HG02678 (cell line): ENCODE measurements at regions not wholly inside any gene's neighbourhood (a gene's known extent, or its start where the extent isn't known, plus 50 kb on each side); places are given as distances from the start of the nearest gene placed in this dataset.
"Not testable (repeated sequence)": the region's sequence is repeated elsewhere in the genome, so short reads cannot be mapped to it uniquely, and the experiment has no call there.

ENCODE experiments used
- ATAC-seq: cut with Tn5 transposase; IDR thresholded peaks from one replicate; pipeline ENCODE4 v1.9.1; 2021; ENCODE audit warnings: mild to moderate bottlenecking, moderate library complexity; ENCODE audit not compliant: unreplicated experiment

DNA sequence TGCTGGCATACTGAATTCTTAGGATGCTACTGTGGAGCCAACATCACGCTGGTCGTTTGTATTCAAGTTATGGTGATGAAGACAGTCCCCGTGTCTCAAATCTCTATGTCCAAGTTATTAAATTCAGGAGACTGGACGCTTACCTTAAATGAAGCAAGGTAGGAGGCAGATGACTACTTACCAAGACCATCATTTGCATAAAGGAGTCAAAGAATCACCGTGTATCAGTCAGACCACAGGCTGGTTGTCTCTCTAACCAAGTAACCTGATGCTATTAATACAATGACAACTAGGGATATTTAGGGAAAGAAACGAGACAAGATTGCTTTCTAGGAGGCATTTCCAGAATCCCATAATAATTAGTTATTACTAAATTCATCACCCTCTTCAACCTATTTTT is 78.1 kb upstream of the FRMD6 start:
- no peak for ATAC-seq

DNA sequence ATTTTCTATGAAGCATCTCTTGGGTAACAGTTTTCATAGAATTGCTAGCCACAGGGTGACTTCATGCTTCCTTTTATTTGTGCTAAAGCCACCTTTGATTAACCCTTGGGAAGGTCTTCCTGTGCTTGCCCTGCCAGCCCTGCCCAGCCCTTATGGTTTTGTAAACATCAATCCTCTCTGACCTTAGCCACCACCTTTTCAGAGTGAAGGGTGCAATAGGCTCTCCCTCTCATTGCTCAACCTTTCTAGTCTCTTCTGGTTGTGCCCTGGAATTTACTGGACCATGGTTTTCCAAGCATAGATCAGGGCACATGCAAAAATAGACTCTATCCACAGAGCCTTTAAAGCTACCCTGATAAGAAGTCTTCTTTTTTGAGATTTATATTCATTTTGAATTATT is 77.7 kb upstream of the FRMD6 start:
- no peak for ATAC-seq

DNA sequence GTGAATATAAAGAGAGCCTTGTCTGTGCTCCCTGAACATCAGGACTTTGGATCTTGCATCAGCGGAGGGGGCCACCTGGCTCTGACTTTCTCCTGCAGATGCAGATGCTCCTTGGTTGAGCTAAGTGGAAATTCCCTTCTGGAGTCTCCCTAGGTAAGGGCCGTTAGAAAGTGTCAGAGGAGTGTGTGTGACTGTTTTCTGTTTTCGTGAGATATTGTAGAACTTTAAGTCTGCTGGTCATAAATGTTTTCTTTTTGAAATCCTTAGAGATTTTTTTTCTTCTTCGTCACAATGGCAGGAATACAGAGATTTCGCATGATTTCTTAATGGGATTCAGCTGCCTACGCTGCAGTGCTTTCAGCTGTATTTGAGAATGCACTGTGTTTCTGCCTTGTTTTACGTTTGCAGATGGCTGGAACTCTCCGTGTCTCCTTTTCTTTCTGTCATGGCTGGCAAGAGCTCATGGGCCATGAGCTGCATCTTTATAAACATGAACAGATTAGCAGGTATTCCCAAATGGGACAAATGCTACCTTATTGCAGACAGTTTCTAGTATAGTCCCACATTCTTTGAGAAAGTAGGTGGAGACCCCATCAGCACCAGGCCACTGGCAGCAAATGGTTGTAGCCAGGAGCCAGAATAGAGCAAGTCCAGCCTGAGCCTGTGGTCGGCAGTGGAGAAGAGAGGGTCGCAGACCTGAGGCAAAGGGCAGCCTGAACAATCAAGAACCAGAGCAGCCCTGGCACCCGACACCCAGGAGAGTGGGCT is 76.2 kb upstream of the FRMD6 start:
- ATAC-seq = no peak

DNA sequence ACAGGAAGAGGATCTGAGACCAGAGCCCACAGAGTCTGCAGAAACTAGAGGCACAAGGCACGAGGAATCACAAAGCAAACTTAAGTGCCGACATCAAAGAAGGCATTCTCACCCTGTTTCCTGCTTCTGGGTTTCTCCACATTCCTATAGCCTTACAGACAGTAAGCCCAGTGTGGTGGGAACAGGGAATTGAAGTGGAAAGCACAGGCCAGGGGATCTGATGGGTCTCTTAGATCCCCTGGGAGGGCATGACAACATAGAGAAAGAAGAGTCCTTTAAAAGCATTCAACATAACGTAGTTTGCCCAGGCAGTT is 75.6 kb upstream of the FRMD6 start:
- ATAC-seq = no peak

DNA sequence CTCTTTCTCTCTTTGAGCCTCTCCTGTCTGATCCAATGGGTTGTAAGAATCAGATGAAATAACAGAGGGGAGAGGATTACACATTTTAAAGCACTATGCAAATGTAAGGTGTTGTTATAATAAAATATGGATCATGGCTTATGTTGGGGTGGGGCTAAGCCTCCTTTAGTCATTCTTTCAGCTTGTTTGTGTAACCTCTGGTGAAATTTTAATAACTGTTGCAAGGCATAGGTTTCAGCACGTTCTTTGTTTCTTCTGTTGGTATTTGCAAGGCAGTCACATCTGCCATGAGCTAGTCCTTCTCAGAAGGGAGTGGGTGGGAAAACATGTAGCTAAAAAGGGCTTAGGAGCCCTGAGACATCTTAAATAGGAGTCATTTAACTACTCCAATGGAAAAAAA is 74.8 kb upstream of the FRMD6 start:
- no peak for ATAC-seq

DNA sequence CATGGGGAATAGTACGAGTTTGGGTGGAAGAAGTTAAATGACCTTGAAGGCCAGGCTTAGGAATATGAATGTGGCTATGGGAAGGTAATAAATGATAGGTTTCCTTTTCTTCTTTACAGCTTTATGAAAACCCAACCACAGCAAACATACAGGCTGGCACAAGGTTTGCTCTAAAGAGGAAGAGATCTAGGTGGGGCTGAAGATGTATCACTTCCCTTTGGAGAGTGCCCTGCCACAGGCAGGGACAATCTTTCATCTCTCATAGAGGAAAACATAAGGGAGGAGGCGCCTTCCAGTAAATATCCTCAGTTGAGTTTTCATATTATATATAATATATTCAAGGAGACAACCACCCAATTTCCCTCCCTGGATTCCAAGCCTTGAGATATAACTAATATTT is 72.9 kb upstream of the FRMD6 start:
- no peak for ATAC-seq

DNA sequence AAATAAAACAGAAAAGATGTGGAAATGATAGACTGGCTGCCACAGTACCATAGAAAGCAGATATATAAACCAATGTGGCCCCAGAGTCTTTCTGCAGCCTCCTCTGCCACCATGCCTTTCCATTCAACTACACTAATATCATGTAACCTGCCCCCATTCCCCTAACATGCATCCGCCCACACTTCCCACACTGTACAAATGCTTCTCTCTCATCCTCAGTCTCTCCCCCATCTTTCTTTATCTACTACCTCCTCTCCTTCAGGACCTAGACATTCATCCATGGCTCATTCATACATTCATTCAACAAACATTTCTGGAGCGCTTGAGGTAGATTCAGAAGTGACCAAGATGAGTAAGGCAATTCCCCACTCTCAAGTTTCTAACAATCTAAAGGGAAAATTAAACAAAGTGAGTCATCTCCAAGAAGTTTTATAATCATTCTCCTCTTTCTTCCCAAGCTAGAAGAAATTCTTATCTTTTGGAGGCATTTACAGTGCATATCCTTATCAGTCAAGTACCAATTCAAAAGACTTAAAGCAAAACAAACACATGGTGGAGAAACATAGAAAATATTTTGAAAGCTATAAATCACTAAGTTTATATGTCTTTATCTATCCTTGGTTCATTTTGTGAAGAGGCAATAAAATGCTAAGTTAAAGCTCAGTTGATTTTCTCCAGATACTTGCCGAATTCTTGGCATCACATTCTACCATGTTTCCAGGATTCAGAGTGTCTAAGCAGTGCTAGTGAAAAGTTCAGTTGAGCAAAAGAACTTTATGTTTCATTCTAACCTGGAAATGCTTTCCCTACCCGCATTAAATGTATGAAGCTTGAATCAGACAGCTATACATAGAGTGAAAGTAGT is 70.5 kb upstream of the FRMD6 start:
- ATAC-seq = no peak

DNA sequence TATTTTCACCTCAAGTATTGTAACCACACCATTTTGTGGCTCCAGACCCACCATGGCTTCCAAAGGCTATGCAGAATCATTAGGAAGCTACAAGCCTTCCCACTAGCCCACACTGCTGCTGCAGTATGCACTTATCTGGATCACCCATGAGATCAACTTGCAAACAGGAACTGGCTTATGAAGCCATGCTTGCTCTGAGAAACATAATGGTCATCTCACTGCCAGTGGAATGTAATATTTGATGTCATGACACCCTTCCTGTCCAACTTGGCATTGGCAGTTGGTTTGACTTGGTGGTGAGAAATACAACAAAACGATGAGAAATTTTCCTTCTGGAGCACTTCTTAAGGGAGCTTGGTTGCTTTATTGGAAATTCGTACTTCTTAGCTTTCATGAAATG is 69.3 kb upstream of the FRMD6 start:
- no peak for ATAC-seq

DNA sequence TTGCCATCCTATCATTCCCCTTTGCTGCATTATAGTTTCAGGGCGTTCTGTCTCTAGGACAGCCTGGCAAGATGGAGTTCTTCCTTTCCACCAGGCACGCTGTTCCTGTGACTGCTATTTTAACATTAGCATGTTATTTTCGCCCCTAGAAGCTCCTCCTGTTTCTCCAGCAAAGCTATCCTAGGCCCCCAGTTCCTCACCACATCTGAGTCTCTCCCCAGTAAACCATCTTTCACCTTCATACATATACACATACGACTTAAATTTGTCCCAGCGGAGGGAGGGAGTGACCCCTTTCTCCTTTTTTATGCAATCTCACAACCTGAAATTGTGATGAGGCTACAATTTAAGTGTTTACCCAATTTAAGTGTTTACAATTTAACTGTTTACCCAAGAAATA is 66.7 kb upstream of the FRMD6 start:
- ATAC-seq = no peak

DNA sequence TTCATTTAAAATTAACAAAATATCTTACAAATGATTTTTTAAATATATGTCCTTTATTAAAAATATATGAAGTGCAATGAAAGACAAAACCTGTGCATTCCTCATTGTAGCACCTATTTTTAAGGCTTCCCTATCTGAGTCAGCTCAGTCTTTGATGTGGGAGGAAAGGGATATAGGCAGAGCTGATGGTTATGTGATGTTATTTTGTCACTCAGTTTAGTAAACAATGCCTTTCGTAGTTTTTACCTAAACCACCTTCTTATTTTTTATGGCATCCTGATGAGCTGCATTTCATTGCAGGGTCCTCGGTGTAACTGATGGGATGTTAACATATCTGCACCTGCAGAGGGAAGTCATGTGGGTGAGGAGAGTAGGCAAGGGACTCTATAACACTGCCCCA is 58.9 kb upstream of the FRMD6 start:
- no peak for ATAC-seq

DNA sequence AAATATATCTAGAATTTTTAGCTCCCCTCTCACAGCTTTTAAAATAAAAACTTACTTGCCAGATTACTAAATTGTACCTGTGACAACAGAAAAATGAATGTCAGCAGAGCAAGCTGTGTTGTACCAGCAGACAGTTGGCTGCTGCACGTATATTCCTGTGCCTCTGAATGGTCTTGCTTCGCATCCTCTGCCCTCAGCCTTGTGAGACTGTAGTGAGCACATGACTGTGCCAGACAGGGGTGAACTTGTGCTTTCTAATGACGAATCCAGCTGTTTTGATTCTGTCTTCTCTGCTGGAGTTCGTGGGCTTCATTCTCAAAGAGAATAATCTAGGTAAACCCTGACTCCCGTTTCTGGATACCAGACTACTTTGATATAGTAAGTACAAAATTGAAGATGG is 58.3 kb upstream of the FRMD6 start:
- no peak for ATAC-seq

DNA sequence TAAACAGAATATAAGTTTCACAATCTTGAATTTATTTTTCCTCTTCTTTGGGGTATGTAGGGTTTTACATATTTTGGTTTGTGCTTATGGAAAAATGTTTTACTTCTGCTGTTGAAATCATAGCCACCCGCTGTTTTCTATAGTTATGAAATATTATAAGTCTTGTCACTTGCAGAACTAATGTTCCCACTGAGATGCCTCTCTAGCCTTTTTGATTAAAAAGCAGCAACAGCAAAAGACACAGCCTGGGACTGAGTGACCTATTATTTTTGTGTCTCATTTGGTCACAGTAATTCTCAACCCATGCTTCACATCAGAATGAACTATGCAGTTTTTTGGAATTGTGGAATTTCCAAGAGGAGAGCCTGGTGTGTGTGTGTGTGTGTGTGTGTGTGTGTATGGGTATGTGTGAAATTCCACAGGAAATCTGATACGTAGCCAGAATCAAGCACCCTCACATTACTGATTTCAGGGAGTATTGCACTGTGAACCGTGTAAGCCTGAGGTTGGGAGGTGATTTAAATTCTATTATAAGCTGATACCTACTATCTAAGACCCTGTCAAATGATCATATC is 55.7 kb upstream of the FRMD6 start:
- ATAC-seq = no peak

DNA sequence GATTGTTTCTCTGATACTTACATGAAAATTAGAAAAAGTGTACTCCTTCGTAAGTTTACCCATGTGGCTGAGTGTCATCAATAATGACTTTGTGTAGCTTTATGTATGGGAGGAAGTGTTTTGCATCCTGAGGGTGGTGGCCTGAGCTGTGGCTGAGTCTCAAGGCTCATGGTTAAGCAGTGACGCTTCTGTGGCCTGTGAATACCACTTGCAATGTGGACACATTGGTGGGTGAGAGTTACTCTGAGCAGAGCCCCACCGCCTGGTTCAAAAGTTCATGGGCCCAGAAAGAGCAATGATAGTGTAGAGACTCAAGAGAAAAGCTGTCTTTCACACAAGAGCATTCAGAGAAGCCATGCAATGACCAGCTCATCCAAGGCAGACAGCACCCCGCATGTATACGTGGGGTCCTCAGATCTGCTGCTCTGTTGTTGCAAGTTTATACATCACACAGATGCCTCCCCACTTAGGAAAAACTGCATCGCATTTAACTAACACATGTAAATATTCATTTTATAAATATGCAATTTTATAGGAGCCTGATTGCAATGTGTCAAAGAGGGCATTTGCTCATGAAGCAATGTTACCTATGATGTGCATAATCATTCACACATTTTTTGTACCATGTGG is 55.1 kb upstream of the FRMD6 start:
- no peak for ATAC-seq

DNA sequence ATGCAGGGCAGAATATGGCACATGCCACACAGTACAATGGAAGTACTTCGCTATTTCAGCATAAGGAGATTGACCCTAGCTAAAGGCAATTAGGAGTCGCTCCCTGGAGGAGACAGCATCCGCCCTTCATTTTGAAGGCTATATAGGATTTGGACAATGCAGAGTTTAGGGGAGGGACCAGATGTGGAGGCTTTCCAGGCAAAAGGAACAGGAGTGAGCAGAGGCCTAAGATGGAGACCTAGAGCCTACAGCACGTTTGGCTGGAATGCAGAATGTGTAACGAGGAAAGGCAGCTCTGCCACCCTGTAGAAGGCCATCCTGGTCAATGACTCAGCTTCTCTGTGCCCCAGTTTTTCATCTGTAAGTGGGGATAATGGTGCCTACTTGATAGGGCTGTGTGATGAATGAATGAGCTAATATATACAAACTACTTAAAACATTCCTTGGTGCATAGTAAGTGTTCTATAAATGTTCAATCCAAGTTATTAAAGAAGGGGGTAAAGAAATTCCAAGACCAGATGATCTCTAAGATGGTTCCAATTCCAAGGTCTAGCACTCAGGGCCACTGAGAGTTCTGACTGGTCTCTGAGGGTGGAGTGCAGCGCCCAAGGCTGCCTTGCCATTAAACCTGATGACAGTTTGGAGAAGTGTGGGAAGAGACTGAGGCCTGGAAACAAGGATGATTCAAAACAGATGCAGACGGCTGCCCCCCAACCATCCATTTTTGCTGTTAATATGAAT is 54.3 kb upstream of the FRMD6 start:
- ATAC-seq = no peak

DNA sequence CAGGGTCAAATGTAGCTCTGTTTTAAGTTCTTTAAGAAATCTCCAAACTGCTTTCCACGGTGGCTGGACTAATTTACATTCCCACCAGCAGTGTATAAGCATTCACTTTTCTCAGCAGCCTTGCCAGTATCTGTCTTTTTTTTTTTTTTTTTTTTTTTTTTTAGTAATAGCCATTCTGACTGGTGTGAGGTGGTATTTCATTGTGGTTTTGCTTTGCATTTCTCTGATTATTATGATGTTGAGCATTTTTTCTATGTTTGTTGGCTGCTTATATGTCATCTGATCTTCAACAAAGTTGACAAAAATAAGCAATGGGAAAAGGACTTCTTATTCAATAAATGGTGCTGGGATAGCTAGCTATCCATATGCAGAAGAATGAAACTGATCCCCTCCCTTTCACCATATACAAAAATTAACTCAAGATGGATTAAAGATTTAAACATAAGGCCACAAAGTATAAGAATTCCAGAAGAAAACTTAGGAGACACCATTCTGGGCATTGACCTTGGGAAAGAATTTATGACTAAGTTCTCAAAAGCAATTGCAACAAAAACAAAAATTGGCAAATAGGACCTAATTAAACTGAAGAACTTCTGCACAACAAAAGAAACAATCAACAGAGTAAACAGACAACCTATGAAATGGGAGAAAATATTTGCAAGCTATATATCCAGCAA is 52.6 kb upstream of the FRMD6 start:
- not testable (repeated sequence) for ATAC-seq

DNA sequence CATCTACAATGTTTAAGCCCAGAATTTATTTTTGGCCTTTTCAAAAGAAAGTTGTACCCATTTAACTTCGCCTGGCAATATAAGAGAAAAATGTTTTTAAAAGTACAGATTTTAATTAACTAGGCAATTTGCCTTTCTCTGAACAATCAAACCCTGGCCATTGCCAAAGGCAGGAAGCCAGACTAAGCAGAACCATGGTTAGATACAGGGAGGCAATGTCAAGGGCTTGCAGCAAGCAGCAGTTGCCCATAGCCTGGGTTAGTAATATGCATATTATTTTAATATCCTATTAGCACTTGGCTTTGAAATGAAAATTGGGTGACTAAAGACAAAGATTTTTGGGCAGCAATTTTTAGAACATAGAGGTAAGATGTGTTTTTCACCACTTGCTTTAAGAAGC is 51.1 kb upstream of the FRMD6 start:
- ATAC-seq = no peak
